GM12891 (cell line): ENCODE measurements at regions not wholly inside any gene's neighbourhood (a gene's known extent, or its start where the extent isn't known, plus 50 kb on each side); places are given as distances from the start of the nearest gene placed in this dataset.

ENCODE experiments used
- POLR2A ChIP-seq: IDR thresholded peaks from 2 replicates; pipeline ENCODE4 v1.6.1; 2011; ENCODE audit warnings: low read depth, low read length, control low read depth
- POLR2AphosphoS5 ChIP-seq: IDR thresholded peaks from 2 replicates; pipeline ENCODE4 v1.6.1; 2011; ENCODE audit warnings: low read depth, low read length, control low read depth
- POU2F2 ChIP-seq: IDR thresholded peaks from 2 replicates; pipeline ENCODE4 v1.6.1; 2011; ENCODE audit warnings: low read depth, mild to moderate bottlenecking, control low read depth, low read length, moderate library complexity
- SPI1 ChIP-seq: IDR thresholded peaks from 2 replicates; pipeline ENCODE4 v1.6.1; 2011; ENCODE audit warnings: low read depth, low read length, control low read depth
- TAF1 ChIP-seq: IDR thresholded peaks from 2 replicates; pipeline ENCODE4 v1.6.1; 2011; ENCODE audit warnings: low read depth, low read length, control low read depth

GRCh38 chr21:32162727-32163320 lies 116.0 kb downstream of the MIS18A start:
- no peak for TF ChIP-seq POLR2A
- TF ChIP-seq SPI1 = no peak
- no peak for TF ChIP-seq POLR2AphosphoS5
- TF ChIP-seq TAF1 = no peak
- TF ChIP-seq POU2F2 = no peak
